SK-N-MC (cell line): ENCODE measurements at regions not wholly inside any gene's neighbourhood (a gene's known extent, or its start where the extent isn't known, plus 50 kb on each side); places are given as distances from the start of the nearest gene placed in this dataset.

Experiments
- EZH2 ChIP-seq: fragments of 200-600 bp; sonication (generic); IDR thresholded peaks from one replicate; pipeline ENCODE4 v1.6.1; 2017; ENCODE audit warnings: antibody characterized with exemption
- FOXP2 ChIP-seq: optimal IDR thresholded peaks from 2 replicates; pipeline ENCODE3; 2011; ENCODE audit warnings: mild to moderate bottlenecking, moderate library complexity; ENCODE audit not compliant: insufficient read depth; ENCODE audit errors: extremely low read length, control extremely low read depth
- POLR2AphosphoS5 ChIP-seq: IDR thresholded peaks from 2 replicates; pipeline ENCODE4 v1.6.1; 2012; ENCODE audit warnings: mild to moderate bottlenecking, low read depth, low read length, borderline replicate concordance

GRCh38 chr10:36446881-36447280, 678.5 kb upstream of the ANKRD30A start:
- no peak for TF ChIP-seq EZH2
- no peak for TF ChIP-seq POLR2AphosphoS5
- no peak for TF ChIP-seq FOXP2
